Karpas-422 (cell line): ENCODE measurements at regions not wholly inside any gene's neighbourhood (a gene's known extent, or its start where the extent isn't known, plus 50 kb on each side); places are given as distances from the start of the nearest gene placed in this dataset.
"Not testable (repeated sequence)": the region's sequence is repeated elsewhere in the genome, so short reads cannot be mapped to it uniquely, and the experiment has no call there.

ENCODE experiments used
- DNase-seq: peaks from one replicate; pipeline ENCODE4 v3.0.0-alpha.2; 2015
- H2AFZ ChIP-seq: fragments of 200-600 bp; sonication (generic); 2 replicates; pipeline ENCODE4 v1.6.1; 2014; ENCODE audit warnings: antibody characterized with exemption, low read length, mixed read lengths
- H3K27ac ChIP-seq: fragments of 200-600 bp; sonication (generic); 2 replicates; pipeline ENCODE4 v1.5.1; 2014; ENCODE audit warnings: mild to moderate bottlenecking, low read length, moderate library complexity
- H3K27me3 ChIP-seq: fragments of 200-600 bp; sonication (generic); 2 replicates; pipeline ENCODE4 v1.6.1; 2014; ENCODE audit warnings: low read length, mixed read lengths
- H3K36me3 ChIP-seq: fragments of 200-600 bp; sonication (generic); 2 replicates; pipeline ENCODE4 v1.6.1; 2014; ENCODE audit warnings: low read length, mixed read lengths; ENCODE audit not compliant: insufficient read depth
- H3K4me1 ChIP-seq: fragments of 200-600 bp; sonication (generic); 2 replicates; pipeline ENCODE4 v1.6.1; 2014; ENCODE audit warnings: mild to moderate bottlenecking, low read length, mixed read lengths
- H3K4me2 ChIP-seq: fragments of 200-600 bp; sonication (generic); 2 replicates; pipeline ENCODE4 v1.6.1; 2014; ENCODE audit warnings: low read length, low read depth, mild to moderate bottlenecking; ENCODE audit not compliant: poor library complexity, severe bottlenecking
- H3K4me3 ChIP-seq: fragments of 200-600 bp; sonication (generic); 2 replicates; pipeline ENCODE4 v1.5.1; 2014; ENCODE audit warnings: mild to moderate bottlenecking, antibody characterized with exemption, low read length, mixed read lengths
- H3K79me2 ChIP-seq: fragments of 200-600 bp; sonication (generic); 2 replicates; pipeline ENCODE4 v1.6.1; 2014; ENCODE audit warnings: mild to moderate bottlenecking, low read length, mixed read lengths
- H3K9ac ChIP-seq: fragments of 200-600 bp; sonication (generic); 2 replicates; pipeline ENCODE4 v1.6.0; 2014; ENCODE audit warnings: low read length
- H3K9me2 ChIP-seq: fragments of 200-600 bp; sonication (generic), shearing (Covaris generic); replicated peaks from 2 replicates; pipeline ENCODE4 v1.6.0; 2014; ENCODE audit warnings: mild to moderate bottlenecking, low read length, moderate library complexity; ENCODE audit not compliant: insufficient read depth
- H3K9me3 ChIP-seq: fragments of 300-700, 200-600 bp; sonication (generic); 2 replicates; pipeline ENCODE4 v1.6.1; 2014; ENCODE audit warnings: low read length, mixed read lengths
- H4K20me1 ChIP-seq: fragments of 200-600 bp; sonication (generic); 2 replicates; pipeline ENCODE4 v1.6.1; 2014; ENCODE audit warnings: mild to moderate bottlenecking, antibody characterized with exemption, low read length, low read depth; ENCODE audit not compliant: insufficient read depth

- no peaks in the 10 kb centered on the region for H3K9me2 ChIP-seq
Measured at GRCh38 chr16:46519063-46519462, 102.1 kb downstream of the SHCBP1 start.

GRCh38 chr16:46496701-46497100 is 124.5 kb downstream of the SHCBP1 start:
- H3K79me2 ChIP-seq = no peaks in the 10 kb centered on the region
- DNase-seq = no peak
- no peak overlapping the region for H3K9ac ChIP-seq
- no peaks in the 10 kb centered on the region for H4K20me1 ChIP-seq
- no peaks in the 10 kb centered on the region for H3K9me2 ChIP-seq
- H3K9me3 ChIP-seq = no peaks in the 10 kb centered on the region
- 0 out of 2 replicates have a peak, but pooled peaks cover 3% of the 10 kb centered on the region for H3K27me3 ChIP-seq
- H2AFZ ChIP-seq = no peak overlapping the region
- no peaks in the 10 kb centered on the region for H3K36me3 ChIP-seq
- H3K4me3 ChIP-seq = no peak overlapping the region
- no peaks in the 10 kb centered on the region for H3K4me1 ChIP-seq
- H3K4me2 ChIP-seq = no peak overlapping the region
- H3K27ac ChIP-seq = no peak overlapping the region

More at GRCh38 chr16:46519063-46519462, 102.1 kb downstream of the SHCBP1 start:
- H3K4me2 ChIP-seq = no peak overlapping the region
- DNase-seq = no peak
- no peaks in the 10 kb centered on the region for H3K4me1 ChIP-seq
- no peak overlapping the region for H3K27ac ChIP-seq
- no peaks in the 10 kb centered on the region for H3K36me3 ChIP-seq
- no peaks in the 10 kb centered on the region for H4K20me1 ChIP-seq
- no peaks in the 10 kb centered on the region for H3K27me3 ChIP-seq
- no peak overlapping the region for H3K4me3 ChIP-seq
- H2AFZ ChIP-seq = no peak overlapping the region
- no peaks in the 10 kb centered on the region for H3K79me2 ChIP-seq
- H3K9ac ChIP-seq = no peak overlapping the region
- no peaks in the 10 kb centered on the region for H3K9me3 ChIP-seq

GRCh38 chr16:46482895-46483294 is 138.3 kb downstream of the SHCBP1 start:
- H3K36me3 ChIP-seq = no peaks in the 10 kb centered on the region
- no peaks in the 10 kb centered on the region for H3K79me2 ChIP-seq
- H3K4me2 ChIP-seq = no peak overlapping the region
- H3K4me1 ChIP-seq = no peaks in the 10 kb centered on the region
- H3K9ac ChIP-seq = no peak overlapping the region
- no peaks in the 10 kb centered on the region for H3K9me2 ChIP-seq
- DNase-seq = peak; percentile 64
- H3K27ac ChIP-seq = no peak overlapping the region
- no peaks in the 10 kb centered on the region for H3K9me3 ChIP-seq
- no peak overlapping the region for H2AFZ ChIP-seq
- H4K20me1 ChIP-seq = no peaks in the 10 kb centered on the region
- no peaks in the 10 kb centered on the region for H3K27me3 ChIP-seq
- no peak overlapping the region for H3K4me3 ChIP-seq

GRCh38 chr16:46466239-46466638 is 154.9 kb downstream of the SHCBP1 start:
- Histone ChIP-seq H3K27me3 (no peaks in the 10 kb centered on the region), H3K27ac (no peak overlapping the region), H2AFZ (no peak overlapping the region), H3K4me2 (no peak overlapping the region), H3K9ac (no peak overlapping the region), H3K79me2 (no peaks in the 10 kb centered on the region), H3K9me2 (no peaks in the 10 kb centered on the region), H4K20me1 (no peaks in the 10 kb centered on the region), H3K9me3 (peaks cover 21% of the 10 kb centered on the region), H3K36me3 (no peaks in the 10 kb centered on the region), H3K4me1 (no peaks in the 10 kb centered on the region), H3K4me3 (no peak overlapping the region)
- no peak for DNase-seq

- H2AFZ ChIP-seq, H3K27ac ChIP-seq, H3K4me3 ChIP-seq, DNase-seq, H3K9me2 ChIP-seq, H3K9ac ChIP-seq, H3K79me2 ChIP-seq, H3K36me3 ChIP-seq, H3K27me3 ChIP-seq, H4K20me1 ChIP-seq, H3K4me1 ChIP-seq, H3K9me3 ChIP-seq, H3K4me2 ChIP-seq: not testable (repeated sequence)
Measured at GRCh38 chr16:46454801-46455200, 166.4 kb downstream of the SHCBP1 start.

- H4K20me1 ChIP-seq = no peaks in the 10 kb centered on the region
- H3K9me2 ChIP-seq = no peaks in the 10 kb centered on the region
- H3K27ac ChIP-seq = no peak overlapping the region
- no peak overlapping the region for H3K9ac ChIP-seq
- no peak overlapping the region for H3K4me3 ChIP-seq
- no peaks in the 10 kb centered on the region for H3K27me3 ChIP-seq
- no peak overlapping the region for H2AFZ ChIP-seq
- H3K4me1 ChIP-seq = no peaks in the 10 kb centered on the region
- no peaks in the 10 kb centered on the region for H3K36me3 ChIP-seq
- no peak for DNase-seq
- H3K79me2 ChIP-seq = no peaks in the 10 kb centered on the region
- no peaks in the 10 kb centered on the region; the same call in 1 of the 2 replicates for H3K9me3 ChIP-seq
- no peak overlapping the region for H3K4me2 ChIP-seq
Measured at GRCh38 chr16:46428108-46429061, 192.8 kb downstream of the SHCBP1 start.

GRCh38 chr16:46427340-46428107 is 193.7 kb downstream of the SHCBP1 start:
- no peaks in the 10 kb centered on the region for H3K36me3 ChIP-seq
- H3K4me3 ChIP-seq = no peak overlapping the region
- no peaks in the 10 kb centered on the region; the same call in 1 of the 2 replicates for H3K9me3 ChIP-seq
- H3K27ac ChIP-seq = no peak overlapping the region
- no peaks in the 10 kb centered on the region for H3K9me2 ChIP-seq
- no peaks in the 10 kb centered on the region for H3K4me1 ChIP-seq
- H2AFZ ChIP-seq = no peak overlapping the region
- no peaks in the 10 kb centered on the region for H3K79me2 ChIP-seq
- H3K4me2 ChIP-seq = no peak overlapping the region
- DNase-seq = no peak
- no peak overlapping the region for H3K9ac ChIP-seq
- H3K27me3 ChIP-seq = no peaks in the 10 kb centered on the region
- no peaks in the 10 kb centered on the region for H4K20me1 ChIP-seq

- Histone ChIP-seq H3K27me3 (no peaks in the 10 kb centered on the region), H3K4me2 (no peak overlapping the region), H3K79me2 (no peaks in the 10 kb centered on the region), H3K27ac (no peak overlapping the region), H3K4me3 (no peak overlapping the region), H4K20me1 (no peaks in the 10 kb centered on the region), H3K36me3 (no peaks in the 10 kb centered on the region), H3K9me2 (no peaks in the 10 kb centered on the region), H3K4me1 (no peaks in the 10 kb centered on the region), H2AFZ (no peak overlapping the region), H3K9me3 (peaks cover 7% of the 10 kb centered on the region), H3K9ac (no peak overlapping the region)
- no peak for DNase-seq
Measured at GRCh38 chr16:46426336-46426735, 194.8 kb downstream of the SHCBP1 start.
